BJ (cell line): ENCODE measurements at regions not wholly inside any gene's neighbourhood (a gene's known extent, or its start where the extent isn't known, plus 50 kb on each side); places are given as distances from the start of the nearest gene placed in this dataset.

Experiments used
- CTCF ChIA-PET: fragments of 350-600 bp; formaldehyde crosslinking; extraction: SDS; loops from one replicate; lab custom pipeline; 2021; ENCODE audit warnings: antibody characterized with exemption, inconsistent platforms; lab: Yijun Ruan, JAX
- POLR2A ChIA-PET: fragments of 300-600 bp; sonication (Branson Sonifier 250); formaldehyde crosslinking; extraction: SDS; loops from one replicate; lab custom pipeline; 2021; ENCODE audit warnings: antibody characterized with exemption; lab: Charles Lee
- DNase-seq: peaks from one replicate; pipeline ENCODE4 v3.0.0-alpha.2; 2011; ENCODE audit warnings: low read depth
- H3K27me3 ChIP-seq: 2 replicates; pipeline ENCODE4 v1.6.0; 2011; ENCODE audit warnings: low read length; ENCODE audit not compliant: control insufficient read depth, insufficient read depth
- H3K36me3 ChIP-seq: 2 replicates; pipeline ENCODE4 v1.5.1; 2011; ENCODE audit warnings: low read length; ENCODE audit not compliant: control insufficient read depth, insufficient read depth
- H3K4me3 ChIP-seq: 2 replicates; pipeline ENCODE4 v1.5.1; 2011; ENCODE audit warnings: low read depth, mild to moderate bottlenecking, control low read depth, low read length
- CTCF ChIP-seq: IDR thresholded peaks from 2 replicates; pipeline ENCODE4 v1.5.1; 2011; ENCODE audit warnings: low read depth, mild to moderate bottlenecking, control low read depth, inconsistent platforms, low read length, moderate library complexity; ENCODE audit not compliant: insufficient read depth

DNA sequence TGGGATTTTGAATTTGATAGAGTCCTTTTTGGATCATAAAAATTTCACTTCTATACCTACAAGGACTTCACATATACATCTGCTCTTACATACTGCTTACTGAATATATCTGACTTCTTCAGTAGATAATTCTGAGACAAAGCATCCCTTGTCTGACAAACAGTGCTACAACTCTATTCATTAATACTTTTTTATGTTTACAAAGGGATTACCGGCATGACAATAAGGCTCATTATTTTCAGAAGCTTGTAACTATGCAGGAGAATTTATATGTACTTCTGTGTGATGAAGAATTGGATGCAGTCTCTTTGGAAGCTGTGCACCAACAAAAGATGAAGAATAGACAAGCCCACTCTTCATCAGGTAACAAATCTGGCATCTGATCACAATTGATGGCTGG lies 1070.3 kb downstream of the STIM2 start:
- Histone ChIP-seq H3K4me3 (no peak overlapping the region), H3K36me3 (no peaks in the 10 kb centered on the region), H3K27me3 (no peaks in the 10 kb centered on the region)
- CTCF ChIA-PET = no interaction called here
- POLR2A ChIA-PET = no interaction called here
- no peak for DNase-seq
- no peak for TF ChIP-seq CTCF

- ChIA-PET CTCF (no interaction called here), POLR2A (no interaction called here)
- DNase-seq = no peak
- no peak overlapping the region for H3K4me3 ChIP-seq
- H3K36me3 ChIP-seq = no peaks in the 10 kb centered on the region
- H3K27me3 ChIP-seq = no peaks in the 10 kb centered on the region
- no peak for TF ChIP-seq CTCF
These were observed 1070.9 kb downstream of the STIM2 start for GRCh38 chr4:27931584-27931983.

- POLR2A ChIA-PET = interaction anchor here (0.7 kb wide), 1 partner anchor 14 kb away, joined by 3 read pairs; no protein-coding TSS in a partner anchor
- CTCF ChIA-PET = no interaction called here
- Histone ChIP-seq H3K4me3 (no peak overlapping the region), H3K27me3 (no peaks in the 10 kb centered on the region), H3K36me3 (no peaks in the 10 kb centered on the region)
- DNase-seq = no peak
- TF ChIP-seq CTCF = no peak
These were observed 1074.2 kb downstream of the STIM2 start for GRCh38 chr4:27934871-27935270.

- DNase-seq = no peak
- Histone ChIP-seq H3K36me3 (no peaks in the 10 kb centered on the region), H3K27me3 (no peaks in the 10 kb centered on the region), H3K4me3 (no peak overlapping the region)
- CTCF ChIA-PET = no interaction called here
- TF ChIP-seq CTCF = no peak
- POLR2A ChIA-PET = no interaction called here
These were observed 1086.2 kb downstream of the STIM2 start for GRCh38 chr4:27946799-27947198.

DNA sequence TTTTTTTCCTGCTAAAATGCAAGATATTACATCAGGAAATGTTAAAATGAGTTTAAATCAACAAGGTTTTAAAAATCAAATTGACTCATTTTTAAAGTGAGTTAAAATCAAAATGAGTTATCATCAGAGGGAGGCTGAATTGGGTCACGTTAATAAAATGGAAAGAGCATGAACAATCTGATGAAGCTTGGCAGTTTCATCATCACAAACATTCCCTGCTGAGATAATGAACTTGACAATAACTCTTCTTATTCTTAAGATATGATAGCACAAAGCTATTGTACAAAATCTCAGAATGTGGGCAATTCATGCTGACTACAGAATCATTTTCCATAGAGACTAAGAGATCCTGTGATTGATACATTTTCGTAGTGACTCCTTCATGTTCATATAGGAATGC lies 1086.7 kb downstream of the STIM2 start:
- POLR2A ChIA-PET = no interaction called here
- Histone ChIP-seq H3K27me3 (no peaks in the 10 kb centered on the region), H3K4me3 (no peak overlapping the region), H3K36me3 (no peaks in the 10 kb centered on the region)
- CTCF ChIA-PET = no interaction called here
- DNase-seq = no peak
- TF ChIP-seq CTCF = no peak
